Body of pancreas (tissue), 4 donors: ENCODE measurements at regions not wholly inside any gene's neighbourhood (a gene's known extent, or its start where the extent isn't known, plus 50 kb on each side); places are given as distances from the start of the nearest gene placed in this dataset.

Source experiments
- CTCF ChIP-seq, 7 experiments: fragments of 450-650 bp in 4 of 7; fragments of 200-600 bp in 3 of 7; sonication (generic) in 3 of 7; IDR thresholded peaks; one replicate each; pipeline ENCODE4 v1.5.1; 2016 to 2019; ENCODE audit warnings: antibody characterized with exemption in 7 of 7
- POLR2A ChIP-seq, 3 donors: fragments of 450-650 bp; IDR thresholded peaks; one replicate each; pipeline ENCODE4 v1.6.1; 2016; ENCODE audit warnings: antibody characterized with exemption in 3 of 3, mild to moderate bottlenecking in 2 of 3

DNA sequence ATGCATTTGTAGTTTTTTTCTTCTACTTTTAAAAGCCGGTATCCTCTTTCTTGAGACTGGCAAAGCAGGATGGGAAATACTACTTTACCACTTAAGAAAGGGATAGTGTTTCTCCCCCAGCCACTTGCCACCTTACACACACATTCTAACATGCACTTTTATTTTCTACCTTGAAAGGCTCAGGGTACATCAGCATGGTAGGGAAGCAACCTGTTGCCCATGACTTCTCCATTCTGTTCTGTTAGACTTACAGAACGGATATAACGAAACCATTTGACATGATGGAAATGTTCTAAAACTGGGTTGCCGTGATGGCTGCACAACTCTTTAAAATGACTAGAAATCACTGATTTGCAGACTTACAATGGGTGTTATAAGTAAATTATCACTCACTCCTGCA, 405.5 kb downstream of the SHQ1 start:
- TF ChIP-seq CTCF (IDR thresholded peaks at IDR 0.05) = no peak
- no peak for TF ChIP-seq POLR2A (IDR thresholded peaks at IDR 0.05)
